Skeletal muscle tissue (tissue), 3 donors: ENCODE measurements at regions not wholly inside any gene's neighbourhood (a gene's known extent, or its start where the extent isn't known, plus 50 kb on each side); places are given as distances from the start of the nearest gene placed in this dataset.

Experiments used
- H3K27ac ChIP-seq: one replicate; pipeline ENCODE4 v1.7.0; 2013; ENCODE audit warnings: mild to moderate bottlenecking, low read depth, low read length, inconsistent platforms
- H3K27me3 ChIP-seq, 3 donors: one replicate each; pipeline ENCODE4 v1.7.0; 2013; ENCODE audit warnings: low read length in 3 of 3; ENCODE audit not compliant: control insufficient read depth in 3 of 3, insufficient read depth in 3 of 3
- H3K36me3 ChIP-seq, 3 donors: one replicate each; pipeline ENCODE4 v1.7.0; 2013; ENCODE audit warnings: low read length in 3 of 3; ENCODE audit not compliant: control insufficient read depth in 3 of 3, insufficient read depth in 3 of 3
- H3K4me1 ChIP-seq, 3 donors: one replicate each; pipeline ENCODE4 v1.7.0; 2013; ENCODE audit warnings: low read length in 3 of 3, mild to moderate bottlenecking in 3 of 3; ENCODE audit not compliant: control insufficient read depth in 3 of 3, insufficient read depth in 3 of 3
- H3K4me3 ChIP-seq, 3 donors: one replicate each; pipeline ENCODE4 v1.7.0; 2013; ENCODE audit warnings: low read length in 3 of 3
- H3K9ac ChIP-seq, 3 donors: one replicate each; pipeline ENCODE4 v1.7.0; 2013; ENCODE audit warnings: low read length in 3 of 3, mild to moderate bottlenecking in 3 of 3, moderate library complexity in 2 of 3, low read depth in 1 of 3
- H3K9me3 ChIP-seq, 3 donors: one replicate each; pipeline ENCODE4 v1.7.0; 2013; ENCODE audit warnings: low read length in 3 of 3; ENCODE audit not compliant: control insufficient read depth in 3 of 3
- donor health status: Osteomylitis.

- H3K27ac ChIP-seq: no peak overlapping the region
- no peaks in the 10 kb centered on the region for H3K36me3 ChIP-seq
Observed at GRCh38 chr1:30264672-30265025, 458.7 kb downstream of the MATN1 start.

GRCh38 chr1:30263888-30264671 is 459.3 kb downstream of the MATN1 start:
- Histone ChIP-seq H3K27ac (no peak overlapping the region), H3K27me3 (peaks cover 5 to 15% (median 8%) of the 10 kb centered on the region in 3 donors), H3K36me3 (no peaks in the 10 kb centered on the region), H3K4me3 (no peak overlapping the region), H3K9ac (peak overlapping the region in 1 of 3 donors; percentile 3), H3K4me1 (no peaks in the 10 kb centered on the region), H3K9me3 (no peaks in the 10 kb centered on the region)

More at GRCh38 chr1:30264672-30265025, 458.7 kb downstream of the MATN1 start:
- Histone ChIP-seq H3K27me3 (peaks cover 4 to 13% (median 4%) of the 10 kb centered on the region in 3 donors), H3K4me3 (no peak overlapping the region), H3K4me1 (no peaks in the 10 kb centered on the region), H3K9ac (no peak overlapping the region), H3K9me3 (no peaks in the 10 kb centered on the region)

GRCh38 chr1:30263405-30263804 is 460.0 kb downstream of the MATN1 start:
- H3K27ac ChIP-seq: no peak overlapping the region
- no peak overlapping the region for H3K4me3 ChIP-seq
- peaks cover 11 to 20% (median 12%) of the 10 kb centered on the region in 3 donors for H3K27me3 ChIP-seq

DNA sequence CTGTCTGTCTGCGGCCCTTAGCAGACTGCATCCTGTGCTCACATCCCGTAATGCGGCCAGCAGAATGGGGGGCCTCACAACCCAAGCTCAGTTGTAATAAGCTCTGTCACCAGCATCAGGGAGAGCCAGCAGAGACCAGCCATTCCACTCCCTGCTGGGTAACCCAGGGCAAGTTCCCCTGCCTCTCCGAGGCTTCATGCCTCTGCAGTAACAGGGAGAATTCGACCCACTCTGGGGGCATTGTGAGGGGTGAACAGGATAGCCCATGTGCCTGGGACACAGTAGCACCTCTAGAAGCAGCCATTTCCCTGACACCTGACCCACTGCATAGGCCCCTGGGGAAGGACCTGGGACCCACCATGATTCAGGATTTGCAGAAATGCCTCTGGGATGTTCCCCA is 461.2 kb downstream of the MATN1 start:
- Histone ChIP-seq H3K4me3 (no peak overlapping the region), H3K27ac (no peak overlapping the region), H3K36me3 (no peaks in the 10 kb centered on the region), H3K9ac (no peak overlapping the region), H3K27me3 (peaks cover 12 to 23% (median 23%) of the 10 kb centered on the region in 3 donors), H3K9me3 (no peaks in the 10 kb centered on the region), H3K4me1 (no peaks in the 10 kb centered on the region)

More at GRCh38 chr1:30263405-30263804, 460.0 kb downstream of the MATN1 start:
- no peak overlapping the region for H3K9ac ChIP-seq
- H3K36me3 ChIP-seq: no peaks in the 10 kb centered on the region
- H3K4me1 ChIP-seq: no peaks in the 10 kb centered on the region
- H3K9me3 ChIP-seq: no peaks in the 10 kb centered on the region

DNA sequence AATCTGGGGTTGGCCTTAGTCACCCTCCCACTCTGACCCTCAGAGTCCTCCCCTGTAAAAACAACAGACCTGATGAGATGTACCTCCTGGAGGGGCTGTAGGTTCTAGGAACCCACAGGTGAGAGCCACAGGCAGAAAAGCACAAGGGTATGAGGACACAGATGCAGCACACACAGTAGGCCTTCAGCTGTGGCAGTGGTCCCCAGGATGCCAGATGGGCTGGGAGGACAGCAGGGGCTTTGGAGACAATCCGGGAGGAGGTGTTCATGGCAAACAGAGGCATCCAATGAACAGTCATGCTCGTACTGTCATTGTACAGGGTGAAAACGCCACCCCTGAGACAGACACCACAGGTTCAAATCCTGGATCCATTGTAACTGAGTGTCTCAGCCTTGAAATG is 463.1 kb downstream of the MATN1 start:
- H3K9ac ChIP-seq: no peak overlapping the region
- H3K36me3 ChIP-seq: no peaks in the 10 kb centered on the region
- peaks cover 12 to 28% (median 23%) of the 10 kb centered on the region in 3 donors for H3K27me3 ChIP-seq
- no peak overlapping the region for H3K27ac ChIP-seq
- no peaks in the 10 kb centered on the region for H3K4me1 ChIP-seq
- no peak overlapping the region for H3K4me3 ChIP-seq
- no peaks in the 10 kb centered on the region for H3K9me3 ChIP-seq

- Histone ChIP-seq H3K4me3 (no peak overlapping the region), H3K36me3 (no peaks in the 10 kb centered on the region), H3K9me3 (no peaks in the 10 kb centered on the region), H3K9ac (no peak overlapping the region), H3K4me1 (no peaks in the 10 kb centered on the region), H3K27me3 (peaks cover 13 to 28% (median 26%) of the 10 kb centered on the region in 3 donors), H3K27ac (no peak overlapping the region)
Observed at GRCh38 chr1:30259631-30260030, 463.8 kb downstream of the MATN1 start.

DNA sequence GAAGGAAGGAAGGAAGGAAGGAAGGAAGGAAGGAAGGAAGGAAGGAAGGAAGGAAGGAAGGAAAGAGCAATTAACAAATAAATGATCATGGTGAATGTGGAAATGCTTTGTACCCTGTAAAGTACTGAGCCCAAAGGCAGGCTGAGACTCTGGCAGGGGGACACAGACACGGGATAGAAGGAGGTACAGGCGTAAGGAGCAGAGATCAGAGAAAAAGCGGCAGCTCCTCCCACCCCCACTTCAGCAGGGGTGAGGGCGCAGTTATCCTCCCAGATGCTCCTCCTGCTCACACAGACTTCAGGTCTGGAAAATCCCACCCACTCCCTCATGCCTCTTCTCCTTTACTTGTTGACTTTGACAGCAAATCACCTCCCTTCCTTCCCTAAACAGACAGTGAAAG is 464.5 kb downstream of the MATN1 start:
- Histone ChIP-seq H3K9me3 (no peaks in the 10 kb centered on the region), H3K9ac (no peak overlapping the region), H3K4me1 (no peaks in the 10 kb centered on the region), H3K27me3 (peaks cover 19 to 32% (median 29%) of the 10 kb centered on the region in 3 donors), H3K27ac (no peak overlapping the region), H3K4me3 (no peak overlapping the region), H3K36me3 (no peaks in the 10 kb centered on the region)

DNA sequence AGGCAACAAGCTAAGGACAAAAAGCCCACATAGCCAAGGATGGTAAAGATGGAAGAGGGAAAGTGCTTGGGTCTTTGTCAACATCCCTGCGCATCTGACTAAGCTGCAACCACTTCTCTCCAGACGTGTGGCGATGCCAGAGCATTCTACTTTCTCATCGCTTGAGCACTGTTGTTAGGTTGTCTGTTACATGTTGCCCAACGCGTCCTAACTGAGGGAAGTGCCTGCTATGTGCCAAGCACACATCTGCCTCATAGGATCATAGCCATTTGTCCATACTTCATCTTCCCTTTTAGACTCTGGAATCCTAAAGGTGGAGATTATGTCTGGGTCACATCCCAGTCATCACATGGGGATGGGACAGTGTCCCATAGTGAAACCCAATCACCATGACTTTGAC is 464.9 kb downstream of the MATN1 start:
- no peaks in the 10 kb centered on the region for H3K4me1 ChIP-seq
- H3K9me3 ChIP-seq: no peaks in the 10 kb centered on the region
- H3K36me3 ChIP-seq: no peaks in the 10 kb centered on the region
- H3K27me3 ChIP-seq: peaks cover 19 to 36% (median 33%) of the 10 kb centered on the region in 3 donors
- H3K9ac ChIP-seq: no peak overlapping the region
- H3K4me3 ChIP-seq: no peak overlapping the region
- no peak overlapping the region for H3K27ac ChIP-seq

GRCh38 chr1:30257742-30258380 is 465.5 kb downstream of the MATN1 start:
- H3K27me3 ChIP-seq: peaks cover 19 to 38% (median 33%) of the 10 kb centered on the region in 3 donors
- no peaks in the 10 kb centered on the region for H3K4me1 ChIP-seq
- H3K27ac ChIP-seq: no peak overlapping the region
- no peak overlapping the region for H3K4me3 ChIP-seq
- no peaks in the 10 kb centered on the region for H3K9me3 ChIP-seq
- H3K36me3 ChIP-seq: no peaks in the 10 kb centered on the region
- no peak overlapping the region for H3K9ac ChIP-seq

- Histone ChIP-seq H3K4me3 (no peak overlapping the region), H3K27ac (no peak overlapping the region), H3K4me1 (no peaks in the 10 kb centered on the region), H3K9me3 (no peaks in the 10 kb centered on the region), H3K9ac (no peak overlapping the region), H3K36me3 (no peaks in the 10 kb centered on the region), H3K27me3 (peaks cover 21 to 42% (median 36%) of the 10 kb centered on the region in 3 donors)
Observed at GRCh38 chr1:30257322-30257721, 466.1 kb downstream of the MATN1 start.
